ENCODE measurements at regions not wholly inside any gene's neighbourhood (a gene's known extent, or its start where the extent isn't known, plus 50 kb on each side); places are given as distances from the start of the nearest gene placed in this dataset.

DNA sequence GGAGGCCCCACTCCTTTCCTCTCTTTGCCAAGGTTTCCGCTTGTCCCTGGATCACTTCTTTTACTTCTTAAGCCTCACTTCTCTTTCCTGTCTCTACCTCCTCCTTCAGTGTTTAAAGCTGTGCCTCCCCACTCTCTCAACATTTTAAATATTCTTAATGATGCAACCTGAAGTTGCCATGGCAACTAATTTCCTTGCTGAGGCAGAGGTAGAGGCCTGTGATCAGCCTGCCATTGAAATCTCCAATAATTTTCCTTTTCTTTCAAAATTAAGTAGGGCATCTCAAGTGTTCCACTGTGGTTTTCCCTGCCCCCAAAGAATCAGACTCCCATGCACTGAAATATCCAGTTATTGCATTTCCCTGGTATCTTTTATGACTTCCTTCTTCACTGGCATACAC is 108.6 kb upstream of the VRK1 start:
- TF ChIP-seq YY1 (IDR thresholded peaks at IDR 0.05; ENCODE audit: insufficient read depth, insufficient read length) (no peak), ZNF274 (IDR thresholded peaks at IDR 0.05; ENCODE audit: low read depth, low read length) (no peak), SUZ12 (IDR thresholded peaks at IDR 0.05; ENCODE audit: extremely low read depth, insufficient read depth, insufficient read length) (no peak)
